Thyroid gland (tissue), 4 donors: ENCODE measurements at regions not wholly inside any gene's neighbourhood (a gene's known extent, or its start where the extent isn't known, plus 50 kb on each side); places are given as distances from the start of the nearest gene placed in this dataset.

Experiments used
- DNase-seq, 2 donors: peaks; one replicate each; pipeline ENCODE4 v3.0.0-alpha.2; 2019
- H3K27ac ChIP-seq, 3 donors: fragments of 200-600 bp; sonication (generic); 1 replicate in 2 of 3; 2 replicates in 1 of 3; pipeline ENCODE4 v1.5.1; 2016 to 2019; ENCODE audit warnings: mild to moderate bottlenecking in 1 of 3, moderate library complexity in 1 of 3
- H3K27me3 ChIP-seq: fragments of 200-600 bp; sonication (generic); one replicate; pipeline ENCODE4 v1.5.1; 2019
- H3K36me3 ChIP-seq, 2 donors: fragments of 200-600 bp; sonication (generic); one replicate each; pipeline ENCODE4 v1.5.1; 2016 to 2019
- H3K4me1 ChIP-seq, 2 donors: fragments of 200-600 bp; sonication (generic); one replicate each; pipeline ENCODE4 v1.5.1; 2017 to 2019
- H3K4me3 ChIP-seq, 3 donors: fragments of 200-600 bp; sonication (generic); replicated peaks in 1 of 3; 1 replicate in 2 of 3; 2 replicates in 1 of 3; pipeline ENCODE4 v1.5.1; 2016; ENCODE audit warnings: mild to moderate bottlenecking in 1 of 3
- H3K9me3 ChIP-seq: fragments of 200-600 bp; sonication (generic); one replicate; pipeline ENCODE4 v1.5.1; 2017
- POLR2A ChIP-seq, 2 donors: fragments of 450-650 bp; IDR thresholded peaks; one replicate each; pipeline ENCODE4 v1.6.1; 2017; ENCODE audit warnings: antibody characterized with exemption in 2 of 2, mild to moderate bottlenecking in 2 of 2, moderate library complexity in 1 of 2
- WGBS, 2 donors: methylation state at CpG; one replicate each; pipeline ENCODE4 v1.1.5; 2017; 5-methylcytosine and 5-hydroxymethylcytosine counted together
- intact Hi-C: fragments of 100-400 bp; cut with DNase I; formaldehyde crosslinking; loops from one replicate; pipeline ENCODE4 v1.15.1; 2023
- TF ChIP-seq, protein P1 (sequence below), 6 experiments: fragments of 200-600 bp in 3 of 6; fragments of 450-650 bp in 3 of 6; sonication (generic) in 3 of 6; IDR thresholded peaks; one replicate each; pipeline ENCODE4 v1.5.1; 2016 to 2019; ENCODE audit warnings: antibody characterized with exemption in 6 of 6, mild to moderate bottlenecking in 2 of 6, inconsistent platforms in 1 of 6, moderate library complexity in 1 of 6

DNA sequence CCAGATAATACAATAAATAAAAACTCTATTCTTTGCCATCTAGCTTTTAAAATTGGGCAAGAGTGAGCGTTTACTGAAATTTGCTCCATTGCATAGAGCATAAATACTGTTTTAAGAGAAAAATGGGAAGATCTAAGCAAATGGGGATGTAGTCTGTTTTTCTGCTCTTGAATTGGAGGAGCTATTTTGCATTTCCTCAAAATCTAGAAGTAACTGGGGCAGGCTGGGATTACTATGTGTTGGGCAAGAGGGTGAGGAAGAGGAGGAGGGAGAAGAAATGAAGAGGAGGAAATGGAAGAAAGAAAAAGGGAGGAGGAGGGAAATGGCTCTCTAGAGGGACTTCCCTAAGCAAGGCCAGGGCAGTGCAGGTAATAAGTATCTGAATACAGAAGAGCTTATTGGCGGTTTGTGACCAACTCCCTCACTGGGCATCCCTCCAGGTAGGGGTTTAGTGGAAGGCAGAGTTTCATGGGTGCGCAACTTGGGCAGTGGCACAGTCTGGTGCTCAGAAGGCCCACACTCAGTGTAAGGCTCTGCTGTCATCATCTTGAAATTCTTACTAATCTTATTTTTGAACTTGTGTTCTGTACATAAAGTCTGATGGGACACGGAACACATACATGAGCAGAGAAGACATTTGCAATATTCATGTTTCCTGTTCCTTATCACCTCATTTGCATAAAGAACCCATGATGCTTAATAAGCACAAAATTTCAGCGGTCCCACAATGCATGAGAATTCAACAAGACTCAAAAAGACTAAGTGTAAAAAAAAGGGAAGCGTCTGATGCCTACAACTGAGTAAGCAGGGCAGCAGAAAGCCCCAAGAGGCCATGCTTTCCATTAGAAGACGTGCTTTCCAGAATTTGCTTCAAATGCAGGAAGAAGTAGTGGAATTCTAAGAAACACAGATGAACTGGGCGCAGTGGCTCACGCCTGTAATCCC lies 116.9 kb downstream of the EVX1 start:
- no peak for DNase-seq
- WGBS, 2 donors, result 87 to 88% methylated on average over 9 of the region's 9 CpGs
- no peak overlapping the region for H3K4me3 ChIP-seq
- no peaks in the 10 kb centered on the region for H3K9me3 ChIP-seq
- no peaks in the 10 kb centered on the region for H3K27me3 ChIP-seq
- no peaks in the 10 kb centered on the region for H3K4me1 ChIP-seq
- no peaks in the 10 kb centered on the region for H3K36me3 ChIP-seq
- TF ChIP-seq, protein P1, sequence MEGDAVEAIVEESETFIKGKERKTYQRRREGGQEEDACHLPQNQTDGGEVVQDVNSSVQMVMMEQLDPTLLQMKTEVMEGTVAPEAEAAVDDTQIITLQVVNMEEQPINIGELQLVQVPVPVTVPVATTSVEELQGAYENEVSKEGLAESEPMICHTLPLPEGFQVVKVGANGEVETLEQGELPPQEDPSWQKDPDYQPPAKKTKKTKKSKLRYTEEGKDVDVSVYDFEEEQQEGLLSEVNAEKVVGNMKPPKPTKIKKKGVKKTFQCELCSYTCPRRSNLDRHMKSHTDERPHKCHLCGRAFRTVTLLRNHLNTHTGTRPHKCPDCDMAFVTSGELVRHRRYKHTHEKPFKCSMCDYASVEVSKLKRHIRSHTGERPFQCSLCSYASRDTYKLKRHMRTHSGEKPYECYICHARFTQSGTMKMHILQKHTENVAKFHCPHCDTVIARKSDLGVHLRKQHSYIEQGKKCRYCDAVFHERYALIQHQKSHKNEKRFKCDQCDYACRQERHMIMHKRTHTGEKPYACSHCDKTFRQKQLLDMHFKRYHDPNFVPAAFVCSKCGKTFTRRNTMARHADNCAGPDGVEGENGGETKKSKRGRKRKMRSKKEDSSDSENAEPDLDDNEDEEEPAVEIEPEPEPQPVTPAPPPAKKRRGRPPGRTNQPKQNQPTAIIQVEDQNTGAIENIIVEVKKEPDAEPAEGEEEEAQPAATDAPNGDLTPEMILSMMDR (IDR thresholded peaks at IDR 0.05), result no peak
- TF ChIP-seq POLR2A (IDR thresholded peaks at IDR 0.05), result no peak
- no peak overlapping the region for H3K27ac ChIP-seq
- intact Hi-C loops, result no loop called here

DNA sequence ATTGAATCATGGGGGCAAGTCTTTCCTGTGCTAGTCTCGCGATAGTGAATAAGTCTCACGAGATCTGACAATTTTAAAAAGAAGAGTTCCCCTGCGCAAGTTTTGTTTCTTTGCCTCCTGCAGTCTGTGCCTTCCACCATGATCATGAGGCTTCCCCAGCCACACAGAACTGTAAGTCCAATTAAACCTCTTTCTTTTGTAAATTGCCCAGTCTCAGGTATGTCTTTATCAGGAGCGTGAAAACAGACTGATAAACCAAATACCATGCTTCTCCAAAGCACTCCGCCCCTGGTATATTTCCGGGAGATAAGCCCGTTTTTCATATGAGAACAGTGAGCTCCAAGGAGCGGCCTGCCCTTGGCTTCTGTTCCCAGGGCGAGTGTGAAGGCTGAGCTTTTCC lies 118.9 kb downstream of the EVX1 start:
- intact Hi-C loops, result no loop called here
- H3K4me1 ChIP-seq, result peaks cover 0 to 4% of the 10 kb centered on the region in 2 donors
- no peak for DNase-seq

DNA sequence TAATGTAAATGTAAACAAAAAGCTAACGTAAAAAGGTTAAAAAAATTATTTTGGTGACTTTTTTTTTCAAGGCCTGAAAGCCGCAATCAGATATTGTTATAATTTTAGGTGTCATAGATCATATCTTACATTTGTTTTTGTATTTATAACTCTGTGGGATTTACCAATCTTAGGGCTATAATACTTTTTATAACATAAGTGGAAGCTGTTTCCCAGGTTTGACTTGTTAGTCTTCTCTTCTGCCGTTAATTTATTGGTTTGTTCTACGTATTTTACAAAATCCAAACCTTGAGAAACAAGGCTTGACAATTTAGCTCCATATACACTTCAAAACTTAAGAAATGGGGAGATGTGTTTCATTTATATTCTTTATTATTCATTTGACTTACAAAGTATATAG lies 119.4 kb downstream of the EVX1 start:
- 93 to 95% methylated on average over 4 of the region's 4 CpGs for WGBS, 2 donors
- DNase-seq, result no peak
- no peaks in the 10 kb centered on the region for H3K9me3 ChIP-seq
- no peak overlapping the region for H3K4me3 ChIP-seq
- H3K4me1 ChIP-seq, result peaks cover 0 to 4% of the 10 kb centered on the region in 2 donors
- intact Hi-C loops, result no loop called here
- no peak for TF ChIP-seq POLR2A (IDR thresholded peaks at IDR 0.05)
- TF ChIP-seq, protein P1 (IDR thresholded peaks at IDR 0.05), result no peak
- H3K36me3 ChIP-seq, result no peaks in the 10 kb centered on the region
- no peaks in the 10 kb centered on the region for H3K27me3 ChIP-seq
- no peak overlapping the region for H3K27ac ChIP-seq

More for the DNA sequence above, 118.9 kb downstream of the EVX1 start:
- Histone ChIP-seq H3K27ac (no peak overlapping the region), H3K4me3 (no peak overlapping the region), H3K9me3 (no peaks in the 10 kb centered on the region), H3K27me3 (no peaks in the 10 kb centered on the region), H3K36me3 (no peaks in the 10 kb centered on the region)
- 92 to 93% methylated on average over 10 of the region's 10 CpGs for WGBS, 2 donors
- no peak for TF ChIP-seq POLR2A (IDR thresholded peaks at IDR 0.05)
- TF ChIP-seq, protein P1 (IDR thresholded peaks at IDR 0.05), result no peak

DNA sequence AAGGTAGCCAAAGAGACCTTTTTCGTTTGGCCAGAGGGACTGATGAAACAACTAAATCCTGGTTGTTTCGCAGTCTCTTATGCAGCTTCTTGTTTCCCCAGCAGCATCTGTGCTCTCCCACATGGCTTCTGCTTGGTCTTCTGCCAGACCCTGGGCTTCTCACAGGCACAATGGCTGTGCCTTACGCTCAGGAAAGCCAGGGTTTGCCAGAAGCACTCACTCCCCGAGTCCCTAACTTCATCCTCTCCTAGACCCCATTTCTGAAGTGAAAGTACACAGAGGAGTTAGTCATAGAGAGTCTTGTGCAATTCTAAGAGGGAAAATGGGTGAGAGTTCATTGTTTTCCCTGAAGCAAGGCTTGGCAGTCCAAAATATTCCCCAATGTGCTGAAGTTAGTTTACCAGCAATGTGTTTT lies 121.7 kb downstream of the EVX1 start:
- Histone ChIP-seq H3K4me3 (no peak overlapping the region), H3K9me3 (no peaks in the 10 kb centered on the region), H3K36me3 (no peaks in the 10 kb centered on the region), H3K4me1 (peaks cover 0 to 4% of the 10 kb centered on the region in 2 donors), H3K27me3 (no peaks in the 10 kb centered on the region), H3K27ac (peak overlapping the region; percentile 46 to 75 (median 68))
- peak; percentile 10 to 19 for DNase-seq
- TF ChIP-seq POLR2A (IDR thresholded peaks at IDR 0.05), result no peak
- TF ChIP-seq, protein P1 (IDR thresholded peaks at IDR 0.05), result no peak
- 70 to 82% methylated on average over 4 of the region's 4 CpGs for WGBS, 2 donors
- intact Hi-C loops, result no loop called here
